NCI-H460 (cell line): ENCODE measurements at regions not wholly inside any gene's neighbourhood (a gene's known extent, or its start where the extent isn't known, plus 50 kb on each side); places are given as distances from the start of the nearest gene placed in this dataset.
"Not testable (repeated sequence)": the region's sequence is repeated elsewhere in the genome, so short reads cannot be mapped to it uniquely, and the experiment has no call there.

Source experiments
- DNase-seq: peaks from one replicate; pipeline ENCODE4 v3.0.0-alpha.2; 2016; ENCODE audit warnings: low read depth; ENCODE audit errors: extremely low read depth

DNA sequence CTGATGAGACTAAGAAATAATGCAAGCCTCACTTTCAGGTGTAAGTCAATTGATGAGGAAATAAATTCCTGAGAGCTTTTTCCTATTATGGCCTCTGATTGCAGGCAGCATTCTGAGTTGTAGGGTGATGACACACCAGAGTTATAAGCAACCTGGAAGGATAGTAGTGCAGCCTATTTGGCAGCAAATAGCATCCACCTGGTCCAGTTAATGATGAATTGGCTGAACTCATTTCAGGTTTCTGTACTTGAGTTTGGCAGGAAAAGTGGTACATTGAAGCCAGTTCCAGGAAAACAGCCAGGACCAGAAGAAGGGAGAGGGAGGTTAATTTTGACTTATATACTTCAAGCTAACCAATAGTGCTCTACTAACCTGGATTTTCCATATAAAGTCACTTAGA, 316.8 kb downstream of the NAF1 start:
- no peak for DNase-seq

- DNase-seq = no peak
These were observed 318.6 kb downstream of the NAF1 start for GRCh38 chr4:162847945-162848549.

DNA sequence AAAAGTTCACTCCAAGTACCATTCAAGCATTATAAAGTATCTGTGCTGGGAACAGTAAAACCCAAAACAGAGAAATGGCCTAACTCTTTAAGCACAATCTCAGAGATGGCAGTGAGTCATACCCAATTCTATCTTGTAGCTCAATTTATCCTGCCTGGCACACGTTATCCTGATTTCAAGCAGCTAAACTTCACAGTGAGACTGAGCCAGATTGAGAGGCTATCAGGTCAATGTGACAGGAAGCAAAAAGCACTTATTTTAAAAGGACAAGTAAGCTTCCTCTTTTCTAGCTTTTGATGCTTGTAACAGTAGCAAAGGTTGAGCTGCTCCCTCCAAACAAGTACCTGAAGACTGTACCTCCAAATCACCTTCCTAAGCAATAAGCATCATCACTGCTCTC, 324.9 kb downstream of the NAF1 start:
- DNase-seq = no peak

DNA sequence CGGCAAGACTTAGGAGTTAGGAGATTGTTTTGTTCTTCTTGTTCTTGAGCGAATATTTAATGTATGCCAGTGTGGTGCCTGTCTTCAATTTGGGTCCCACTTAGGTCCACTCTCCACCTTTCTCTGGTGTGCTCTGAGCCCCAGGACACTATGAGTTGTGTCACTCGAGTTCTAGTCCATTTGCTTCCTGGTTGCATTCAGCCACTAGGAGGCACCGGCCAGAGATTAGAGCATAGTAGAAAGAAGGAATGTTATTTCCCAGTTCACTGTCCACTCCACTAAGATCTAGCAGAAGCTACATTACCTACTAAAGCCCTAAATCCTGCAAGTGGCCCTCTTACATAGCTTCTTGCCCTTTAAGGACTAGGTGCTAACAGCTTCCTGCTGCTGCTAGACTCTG, 326.9 kb downstream of the NAF1 start:
- no peak for DNase-seq

GRCh38 chr4:162838671-162839070, 328.0 kb downstream of the NAF1 start:
- DNase-seq = no peak

- DNase-seq = no peak
These were observed 329.0 kb downstream of the NAF1 start for GRCh38 chr4:162837679-162838078.

DNA sequence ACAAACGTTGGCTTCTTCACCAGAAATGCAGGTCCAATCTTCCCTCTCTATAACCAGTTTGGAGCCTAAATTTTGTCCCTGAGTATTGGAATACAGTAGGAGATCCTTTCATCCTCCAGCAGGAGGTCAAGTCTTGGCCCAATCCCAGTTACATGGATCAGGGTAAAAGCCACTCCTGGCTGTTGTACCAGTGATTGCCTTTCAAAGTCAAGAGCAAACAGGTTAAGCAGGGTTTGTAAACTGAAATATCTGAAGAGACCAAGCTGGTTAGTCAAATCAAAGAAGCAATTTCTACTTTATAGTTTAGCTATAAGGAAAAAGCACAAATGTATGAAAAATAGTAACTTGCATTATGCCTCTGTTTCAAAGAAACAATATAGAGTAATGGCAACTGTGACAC, 329.4 kb downstream of the NAF1 start:
- DNase-seq = no peak

DNA sequence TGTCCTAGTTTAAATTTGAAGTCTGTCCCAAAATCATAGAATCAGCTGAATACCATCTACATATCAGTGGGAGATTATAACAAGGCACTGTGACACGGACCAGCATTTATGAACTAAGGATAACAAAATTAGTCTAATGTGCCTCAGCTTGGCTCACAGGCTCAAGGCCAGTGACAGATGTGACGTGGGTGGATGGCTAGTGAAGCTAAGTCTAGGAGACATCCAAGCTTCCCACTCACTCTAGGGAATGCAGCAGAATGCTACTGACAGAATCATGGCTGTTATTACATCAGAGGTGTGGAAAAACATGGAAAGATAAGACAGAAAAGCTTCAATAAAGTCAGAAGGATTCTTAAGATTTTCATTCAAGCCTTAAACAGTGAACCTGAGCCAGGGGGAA, 329.9 kb downstream of the NAF1 start:
- no peak for DNase-seq

- DNase-seq = not testable (repeated sequence)
These were observed 330.4 kb downstream of the NAF1 start for GRCh38 chr4:162836258-162836657.

DNA sequence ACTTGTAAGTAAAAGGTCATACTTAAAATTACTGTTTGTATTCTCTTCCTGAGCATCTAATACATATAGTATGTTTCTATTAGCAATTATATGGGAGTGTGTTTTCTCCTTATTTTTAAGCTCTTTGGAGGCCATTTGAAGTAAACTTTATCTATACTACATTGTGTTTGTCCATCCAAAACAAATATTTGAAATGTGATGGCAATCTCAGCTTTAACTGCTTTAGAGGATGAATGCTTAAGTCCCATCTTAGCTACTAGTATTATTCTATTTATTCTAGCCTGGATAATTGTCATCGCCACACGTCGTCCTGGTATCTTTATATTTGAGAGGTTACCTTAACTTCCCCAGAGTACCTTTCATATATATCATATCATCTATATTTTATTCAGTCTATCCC, 335.8 kb downstream of the NAF1 start:
- no peak for DNase-seq

- not testable (repeated sequence) for DNase-seq
These were observed 349.3 kb downstream of the NAF1 start for GRCh38 chr4:162817374-162817773.

GRCh38 chr4:162804351-162804924, 362.3 kb downstream of the NAF1 start:
- no peak for DNase-seq

- no peak for DNase-seq
These were observed 363.3 kb downstream of the NAF1 start for GRCh38 chr4:162803378-162803777.

- DNase-seq = no peak
These were observed 369.6 kb downstream of the NAF1 start for GRCh38 chr4:162797108-162797507.

GRCh38 chr4:162793571-162793970, 373.1 kb downstream of the NAF1 start:
- DNase-seq = no peak

- DNase-seq = no peak
These were observed 373.7 kb downstream of the NAF1 start for GRCh38 chr4:162793004-162793403.

DNA sequence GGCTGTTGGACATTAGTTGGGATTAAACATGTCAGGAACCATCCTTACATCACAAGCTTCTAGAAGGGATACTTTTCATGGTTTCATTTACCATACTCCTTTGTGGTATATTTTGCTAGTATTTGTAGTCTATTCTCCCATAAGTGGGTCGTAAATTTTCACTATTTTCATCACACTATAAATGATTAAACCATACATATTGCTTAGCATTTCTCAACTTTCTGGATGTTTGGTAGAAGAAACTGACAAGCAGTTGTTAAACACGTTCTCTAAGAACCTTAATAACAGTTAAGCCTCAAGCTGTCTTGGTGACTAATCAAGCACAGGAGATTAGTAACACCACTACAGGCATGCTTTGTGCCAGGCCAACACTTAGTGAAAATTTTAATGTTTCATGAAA, 375.5 kb downstream of the NAF1 start:
- no peak for DNase-seq

- no peak for DNase-seq
These were observed 379.6 kb downstream of the NAF1 start for GRCh38 chr4:162787120-162787519.

GRCh38 chr4:162782778-162783525, 383.7 kb downstream of the NAF1 start:
- no peak for DNase-seq

GRCh38 chr4:162782096-162782777, 384.5 kb downstream of the NAF1 start:
- DNase-seq = no peak

DNA sequence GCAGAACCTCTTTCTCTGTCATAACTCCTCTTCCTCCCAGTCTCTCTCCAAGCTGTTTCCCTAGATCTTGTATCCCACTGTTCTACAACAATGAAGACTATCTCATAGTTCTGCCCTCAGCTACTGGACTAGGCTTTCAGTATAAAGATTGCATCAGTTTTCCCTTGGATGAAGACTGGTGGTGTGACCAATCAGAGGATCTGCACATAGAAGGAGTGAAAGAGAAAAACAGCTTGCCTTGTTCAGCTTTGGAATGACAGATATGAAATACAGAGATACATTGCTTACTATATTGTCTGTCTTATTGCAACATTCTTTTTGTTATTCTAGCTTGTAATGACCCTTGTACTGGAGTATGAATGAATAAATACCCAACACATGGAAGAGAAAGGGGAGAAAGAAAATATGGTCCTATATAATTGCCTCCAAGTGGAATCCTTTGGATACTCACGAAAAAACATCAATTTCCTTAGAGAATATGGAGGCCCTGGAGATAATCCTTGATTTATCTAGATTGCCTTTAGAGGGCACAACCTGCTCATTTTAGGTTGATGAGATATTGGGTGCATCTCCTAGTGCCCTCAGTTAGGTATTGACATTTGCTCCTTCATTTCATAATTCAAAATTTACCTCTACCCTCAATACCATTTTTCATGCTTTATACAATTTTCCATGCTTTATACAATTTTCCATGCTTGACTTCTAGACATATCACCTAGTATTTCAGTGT, 395.8 kb downstream of the NAF1 start:
- DNase-seq = no peak
